GM18909 (cell line): ENCODE measurements at regions not wholly inside any gene's neighbourhood (a gene's known extent, or its start where the extent isn't known, plus 50 kb on each side); places are given as distances from the start of the nearest gene placed in this dataset.

Source experiments
- ATAC-seq: cut with Tn5 transposase; IDR thresholded peaks from one replicate; pipeline ENCODE4 v1.9.1; 2021; ENCODE audit warnings: mild to moderate bottlenecking; ENCODE audit not compliant: unreplicated experiment, poor library complexity

DNA sequence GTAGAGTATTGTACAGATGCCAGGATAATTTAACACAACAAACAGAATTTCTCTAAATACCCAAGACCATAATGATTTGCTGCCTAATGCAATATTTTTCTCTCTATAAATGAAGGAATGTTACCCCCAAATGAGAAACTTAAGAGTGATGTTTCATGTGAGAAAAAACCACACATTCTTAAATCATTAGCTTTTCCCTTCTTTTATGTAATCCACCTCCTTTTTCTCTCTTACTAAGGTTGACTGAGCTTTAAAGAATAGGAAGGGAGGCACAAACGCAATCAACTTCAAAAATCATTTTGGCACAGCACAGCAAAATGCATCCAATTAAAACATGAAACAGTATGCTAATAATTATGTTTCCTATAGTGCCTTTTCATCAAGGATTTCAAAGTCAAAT lies 698.1 kb upstream of the CDH2 start:
- no peak for ATAC-seq

DNA sequence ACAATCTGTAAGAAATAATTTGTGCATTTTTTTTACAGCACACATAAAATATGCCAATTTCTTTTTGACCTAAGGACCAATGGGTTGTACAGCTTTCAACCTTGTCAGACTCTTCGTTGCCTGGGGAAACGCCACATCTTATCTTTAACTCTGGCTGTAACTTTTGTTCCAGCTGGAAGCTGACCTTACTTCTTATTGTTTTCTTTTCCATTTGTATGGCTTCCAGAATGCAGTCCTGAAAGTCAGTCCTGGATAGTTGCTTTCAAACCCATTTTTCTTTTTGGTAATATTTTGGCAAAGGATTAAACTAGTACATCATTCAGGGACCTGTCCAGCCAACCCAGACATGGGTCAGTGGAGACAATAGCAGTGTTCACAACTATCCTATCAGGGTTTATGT lies 686.5 kb upstream of the CDH2 start:
- ATAC-seq: no peak

DNA sequence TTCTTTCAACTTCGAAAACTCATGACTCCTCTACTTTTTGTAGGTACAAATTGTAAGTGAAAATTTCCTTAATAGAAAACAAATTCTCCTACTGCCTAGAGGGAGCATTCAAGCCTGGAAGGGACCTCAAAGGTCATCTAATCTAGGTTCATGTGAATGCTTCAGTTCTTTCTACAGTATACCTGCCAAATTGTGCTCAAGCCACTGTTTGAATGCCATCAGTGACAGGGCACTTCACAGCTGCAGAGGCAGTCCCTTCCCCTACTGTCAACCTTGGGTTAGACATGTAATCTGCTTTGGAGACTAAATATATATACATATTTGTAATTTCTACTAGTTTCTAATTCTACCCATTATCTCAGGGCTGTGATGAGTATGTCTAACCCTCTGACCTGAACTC lies 681.3 kb upstream of the CDH2 start:
- ATAC-seq: no peak

DNA sequence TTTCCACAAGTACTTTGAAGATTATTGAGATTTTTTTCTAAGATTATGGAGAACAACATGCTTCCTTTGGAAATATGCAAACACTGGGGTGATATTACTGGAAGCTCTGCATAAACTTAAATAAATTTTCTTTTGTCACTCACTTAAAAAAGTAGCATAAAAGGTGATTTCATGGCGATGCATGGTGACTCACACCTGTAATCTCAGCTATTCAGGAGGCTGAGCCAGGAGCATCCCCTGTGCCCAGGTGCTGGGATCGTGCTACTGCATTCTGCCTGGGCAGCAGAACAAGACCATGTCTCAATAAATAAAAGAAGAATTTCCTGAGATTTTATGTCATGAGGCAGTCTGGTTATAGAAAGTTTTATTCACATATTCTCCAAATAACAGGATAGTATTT lies 679.1 kb upstream of the CDH2 start:
- ATAC-seq: no peak

DNA sequence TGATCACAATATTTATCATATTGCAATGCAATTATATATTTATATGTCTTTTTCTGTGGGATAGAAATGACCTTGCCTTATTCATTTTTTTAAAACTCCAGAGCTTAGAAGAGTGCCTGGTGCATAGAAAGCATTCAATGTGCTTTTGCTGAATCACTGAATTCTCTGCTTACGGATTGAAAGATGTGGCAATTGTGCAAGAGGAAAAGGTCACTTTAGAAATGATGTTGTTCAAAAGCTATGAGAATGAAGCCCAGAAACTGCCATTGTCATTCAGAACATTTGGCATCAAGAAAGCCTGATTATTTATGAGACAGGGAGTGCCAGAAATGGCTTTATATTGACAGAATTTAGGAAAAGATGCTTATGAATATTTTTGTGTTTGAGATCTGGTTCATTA lies 678.6 kb upstream of the CDH2 start:
- ATAC-seq: no peak

DNA sequence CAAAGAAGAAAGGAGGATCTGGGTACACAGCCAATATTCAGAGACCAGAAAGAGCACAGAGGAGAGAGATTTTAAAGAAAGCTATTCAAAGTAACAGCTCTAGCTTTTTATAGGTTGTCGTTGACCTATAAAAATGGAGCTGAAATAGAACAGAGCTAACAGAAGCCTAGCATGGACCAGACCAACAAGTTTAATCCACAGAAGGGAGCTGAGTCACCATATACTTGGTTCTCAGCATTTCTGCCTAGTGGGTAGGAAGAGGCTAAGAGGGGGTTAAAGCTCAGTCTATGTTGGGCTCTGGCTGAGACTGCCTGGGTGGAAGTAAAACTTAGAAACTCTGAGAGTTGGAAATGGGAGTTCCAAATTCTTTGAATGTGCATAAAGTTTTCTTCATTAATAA lies 678.0 kb upstream of the CDH2 start:
- ATAC-seq: no peak

DNA sequence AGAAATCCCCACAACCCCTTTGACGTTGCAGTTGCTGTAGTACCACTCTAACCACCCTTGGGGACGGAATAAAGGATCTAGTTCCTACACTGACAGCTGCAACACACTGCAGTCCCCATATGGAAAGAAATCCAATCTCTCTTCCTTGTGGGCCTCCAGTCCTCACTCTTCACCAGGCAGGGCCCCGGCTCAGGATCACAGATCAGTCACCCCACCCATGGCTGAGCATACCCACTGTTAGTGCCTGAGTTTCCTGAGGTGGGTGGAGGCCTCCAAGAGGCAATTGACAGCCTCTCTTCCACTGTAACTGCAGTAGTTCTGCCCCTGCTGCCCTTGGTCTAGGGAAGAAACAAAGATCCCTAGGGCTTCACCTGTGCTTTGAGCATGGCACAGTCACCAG lies 670.0 kb upstream of the CDH2 start:
- ATAC-seq: no peak

DNA sequence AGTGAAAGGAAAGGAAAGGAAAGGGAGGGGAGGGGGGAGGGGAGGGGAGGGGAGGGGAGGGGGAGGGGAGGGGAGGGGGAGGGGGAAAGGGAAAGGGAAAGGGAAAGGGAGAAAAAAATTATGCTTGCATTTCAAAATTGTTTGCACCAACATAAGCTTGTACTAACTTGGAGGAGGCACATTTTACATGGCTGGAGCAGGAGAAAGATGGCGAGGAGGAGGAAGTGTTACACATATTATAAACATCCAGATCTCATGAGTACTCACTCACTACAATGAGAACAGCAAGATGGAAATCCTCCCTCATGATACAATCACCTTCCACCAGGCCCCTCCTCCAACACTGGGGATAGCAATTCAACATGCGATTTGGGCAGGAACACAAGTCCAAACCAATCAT lies 660.2 kb upstream of the CDH2 start:
- ATAC-seq: no peak

DNA sequence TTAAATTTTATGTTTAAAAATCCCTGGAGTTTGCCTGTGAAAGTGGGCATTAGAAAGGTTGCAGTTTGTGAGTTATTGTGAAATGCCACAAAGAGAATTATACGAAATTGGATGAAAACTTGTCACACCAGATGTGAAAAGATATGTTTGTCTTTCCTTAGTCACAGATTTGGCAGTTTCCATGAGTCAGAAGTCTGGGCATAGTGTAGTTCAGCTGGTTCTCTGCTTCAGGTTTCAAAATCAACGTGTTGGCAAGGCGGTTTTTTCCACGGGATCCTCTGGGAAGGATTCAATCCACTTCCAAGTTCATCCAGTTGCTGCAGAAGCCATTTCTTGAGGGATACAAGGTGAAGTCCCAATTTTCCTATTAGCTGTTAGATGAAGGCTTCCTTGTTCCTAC lies 658.0 kb upstream of the CDH2 start:
- ATAC-seq: no peak

DNA sequence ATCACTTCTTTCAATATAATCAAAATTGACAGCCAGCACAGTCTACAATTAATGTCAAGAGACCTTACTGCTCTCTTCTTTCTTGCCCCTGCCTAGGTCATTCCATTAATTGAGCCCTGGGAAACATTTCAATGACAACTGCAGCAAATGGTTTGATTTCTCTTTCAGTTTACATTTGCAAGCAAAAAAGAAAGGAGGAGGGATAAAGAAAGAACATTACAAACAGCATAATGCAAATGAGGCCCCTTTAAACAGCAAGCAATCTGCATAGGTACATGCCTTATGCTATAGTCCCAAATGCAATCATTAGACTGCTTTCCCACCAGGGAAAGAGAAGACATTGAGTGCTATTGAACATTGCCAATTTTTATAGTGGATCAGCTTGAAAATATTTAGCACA lies 655.0 kb upstream of the CDH2 start:
- ATAC-seq: no peak

DNA sequence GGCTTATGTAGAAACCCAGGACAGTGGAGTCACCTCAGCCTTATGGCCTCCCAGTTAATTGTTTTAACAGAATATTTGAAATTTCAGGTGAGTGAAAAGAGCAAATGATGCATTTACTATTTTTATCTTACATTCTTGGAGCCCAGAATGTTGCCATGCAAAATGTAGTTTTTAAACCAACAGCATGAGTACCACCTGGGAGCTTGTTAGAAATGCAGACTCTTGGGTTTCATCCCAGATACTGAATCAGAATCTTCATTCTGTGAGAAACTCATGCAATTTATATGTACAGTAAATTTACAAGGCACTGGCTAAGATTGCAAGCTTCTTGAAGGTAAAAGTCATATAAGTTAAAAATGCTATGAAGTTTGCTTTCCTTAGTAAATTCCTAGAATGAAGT lies 654.5 kb upstream of the CDH2 start:
- no peak for ATAC-seq

DNA sequence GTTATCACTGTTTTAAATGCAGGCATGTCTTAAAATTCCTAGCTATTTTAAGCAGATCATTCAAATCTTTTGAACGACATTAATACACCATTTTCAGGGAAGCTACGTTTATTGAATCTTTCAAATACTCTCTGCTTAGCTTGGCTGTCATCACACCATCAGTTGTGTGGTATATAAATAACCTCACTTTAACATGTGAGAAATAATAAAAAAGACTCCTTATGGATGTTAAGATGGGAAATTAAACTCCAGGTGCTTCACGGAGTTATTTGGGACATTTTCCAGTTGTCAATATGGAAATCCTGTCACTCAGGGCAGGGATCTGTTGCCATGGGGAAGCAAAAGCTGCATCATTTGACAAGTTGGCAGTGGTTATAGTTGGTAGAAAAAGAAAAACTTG lies 649.2 kb upstream of the CDH2 start:
- no peak for ATAC-seq

DNA sequence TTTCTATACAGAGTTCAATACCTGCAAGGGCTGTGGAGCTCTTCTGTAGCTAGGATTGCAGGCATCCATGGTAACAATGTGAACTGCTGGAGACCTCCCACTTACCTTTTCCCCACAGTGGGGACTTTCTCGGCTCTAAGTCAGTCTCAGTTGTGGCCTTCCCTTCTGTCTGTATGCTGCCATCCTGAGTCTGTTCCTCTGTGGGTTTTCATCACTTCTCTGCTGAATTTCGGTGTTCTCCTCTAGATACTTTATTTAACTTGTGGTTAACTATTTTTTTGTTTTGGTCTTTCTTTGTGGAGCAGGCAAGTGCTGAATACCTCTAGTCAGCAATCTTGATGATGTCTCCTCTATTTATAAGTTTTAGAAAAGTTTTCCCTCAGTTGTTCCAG lies 647.2 kb upstream of the CDH2 start:
- no peak for ATAC-seq

DNA sequence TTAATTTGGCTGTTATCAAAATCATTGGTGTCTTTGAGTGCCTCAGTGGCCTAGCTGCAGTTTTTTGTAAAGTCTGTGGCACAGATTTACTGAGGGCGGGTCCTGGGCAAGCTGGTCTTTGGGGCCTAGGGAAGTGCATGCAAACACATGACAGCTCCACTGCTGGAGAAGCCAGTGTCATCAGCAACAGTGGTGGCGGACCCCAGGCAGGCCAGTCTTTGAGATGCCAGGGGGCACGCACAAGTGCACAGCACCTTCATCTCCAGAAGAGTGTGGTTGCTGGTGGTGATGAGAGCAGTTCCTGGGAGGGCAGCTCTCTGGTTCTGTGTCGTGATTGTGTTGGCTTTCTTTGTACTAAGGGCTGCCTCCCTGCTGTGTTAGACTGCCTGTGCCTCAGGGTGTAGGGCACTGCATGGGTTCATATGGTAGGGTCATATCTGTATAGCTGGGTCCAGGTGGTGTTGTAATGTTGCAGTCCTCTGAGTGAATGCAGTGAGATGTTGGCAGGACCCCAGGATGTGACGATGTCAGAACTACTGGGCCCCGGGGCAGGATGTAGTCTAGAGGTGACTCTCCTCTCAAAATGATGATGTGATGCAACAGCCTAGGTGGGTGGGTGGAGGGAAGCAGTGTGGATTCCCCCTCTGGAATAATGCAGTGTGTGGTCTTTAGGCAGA lies 646.7 kb upstream of the CDH2 start:
- no peak for ATAC-seq

DNA sequence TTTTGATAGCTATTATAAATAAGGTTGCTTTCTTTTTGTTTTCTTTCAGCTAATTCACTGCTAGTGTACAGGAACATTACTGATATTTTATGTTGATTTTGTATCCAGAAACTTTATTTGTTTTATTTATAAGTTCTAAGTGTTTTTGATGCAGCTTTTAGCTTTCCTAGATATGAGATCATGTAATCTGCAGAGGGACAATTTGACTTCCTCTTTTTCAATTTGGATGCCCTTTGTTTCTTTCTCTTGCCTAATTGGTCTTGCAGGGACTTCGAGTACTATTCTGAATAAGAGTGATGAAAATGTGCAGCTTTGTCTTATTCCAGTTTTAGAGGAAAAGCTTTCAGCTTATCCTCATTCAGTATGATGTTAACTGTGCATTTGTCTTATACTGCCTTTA lies 643.4 kb upstream of the CDH2 start:
- no peak for ATAC-seq

DNA sequence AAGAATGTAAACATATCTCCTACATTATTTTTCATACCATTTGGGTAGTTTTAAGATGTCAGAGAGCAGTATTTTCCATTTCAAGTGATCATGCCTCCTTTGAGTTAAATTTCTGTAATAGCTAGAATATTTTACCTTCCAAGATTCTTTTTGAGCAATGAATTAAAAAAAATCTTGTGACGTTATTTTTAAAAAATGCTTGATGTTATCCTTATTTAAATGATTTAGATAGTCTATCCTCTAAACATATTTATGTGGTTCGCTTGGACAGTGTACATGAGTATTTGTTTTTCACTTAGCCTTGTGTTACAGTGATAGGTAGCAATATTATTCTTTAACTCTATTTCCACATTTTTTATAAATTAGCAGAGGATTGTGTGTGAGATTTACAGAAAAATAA lies 639.2 kb upstream of the CDH2 start:
- ATAC-seq: no peak

DNA sequence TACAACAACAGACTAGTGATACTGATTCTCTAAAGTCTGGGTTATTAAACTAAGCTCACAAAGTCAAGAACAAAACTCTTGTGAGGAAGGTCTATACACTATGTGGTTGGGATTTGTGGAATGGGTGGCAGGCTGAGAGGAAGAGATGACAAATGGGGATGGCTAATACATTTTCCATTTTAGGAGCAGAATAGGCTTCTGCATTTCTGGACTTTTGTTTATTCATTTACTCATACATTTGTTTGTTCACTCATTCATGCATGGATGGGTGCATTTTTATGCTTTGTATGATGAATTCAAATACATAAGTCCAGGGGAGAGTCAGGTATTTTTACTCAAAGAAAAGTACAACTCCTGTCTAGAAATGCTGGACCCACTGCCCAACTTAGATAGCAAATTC lies 637.4 kb upstream of the CDH2 start:
- no peak for ATAC-seq

DNA sequence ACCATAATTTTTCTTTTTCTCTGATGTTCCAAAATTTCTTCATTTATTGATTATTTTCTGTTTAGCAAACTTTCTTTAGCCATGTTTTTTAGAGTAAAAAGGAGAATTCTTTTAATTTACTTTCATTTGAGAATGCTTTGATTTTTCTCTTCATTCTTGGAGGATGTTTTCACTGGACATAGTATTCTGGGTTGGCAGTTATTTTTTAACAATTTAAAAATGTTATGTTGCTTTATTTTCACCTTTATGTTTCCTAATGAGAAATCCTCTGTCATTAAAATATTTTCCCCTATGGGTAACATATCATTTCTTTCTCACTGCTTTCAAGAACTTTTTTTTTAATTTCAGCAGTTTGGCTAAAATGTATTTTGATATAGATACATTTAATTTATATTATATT lies 631.4 kb upstream of the CDH2 start:
- no peak for ATAC-seq

DNA sequence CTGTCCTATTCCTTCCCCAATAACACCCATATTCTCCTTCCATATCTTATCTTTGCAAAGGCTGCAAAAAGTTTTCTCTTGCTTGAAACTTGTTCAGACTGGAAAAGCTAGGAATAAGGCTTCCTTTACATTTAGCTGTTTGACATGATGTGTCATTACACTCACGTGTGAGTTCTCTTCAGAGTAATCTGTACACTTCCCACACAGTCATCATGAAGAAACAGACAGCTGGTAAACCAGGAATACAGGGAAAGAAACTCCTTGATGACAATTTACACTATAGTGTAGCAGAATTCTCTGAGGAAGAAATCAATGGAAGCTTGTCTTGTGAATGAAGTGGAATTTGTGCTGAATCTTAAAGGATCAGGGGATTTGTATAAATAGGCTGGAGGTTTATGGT lies 628.6 kb upstream of the CDH2 start:
- no peak for ATAC-seq

DNA sequence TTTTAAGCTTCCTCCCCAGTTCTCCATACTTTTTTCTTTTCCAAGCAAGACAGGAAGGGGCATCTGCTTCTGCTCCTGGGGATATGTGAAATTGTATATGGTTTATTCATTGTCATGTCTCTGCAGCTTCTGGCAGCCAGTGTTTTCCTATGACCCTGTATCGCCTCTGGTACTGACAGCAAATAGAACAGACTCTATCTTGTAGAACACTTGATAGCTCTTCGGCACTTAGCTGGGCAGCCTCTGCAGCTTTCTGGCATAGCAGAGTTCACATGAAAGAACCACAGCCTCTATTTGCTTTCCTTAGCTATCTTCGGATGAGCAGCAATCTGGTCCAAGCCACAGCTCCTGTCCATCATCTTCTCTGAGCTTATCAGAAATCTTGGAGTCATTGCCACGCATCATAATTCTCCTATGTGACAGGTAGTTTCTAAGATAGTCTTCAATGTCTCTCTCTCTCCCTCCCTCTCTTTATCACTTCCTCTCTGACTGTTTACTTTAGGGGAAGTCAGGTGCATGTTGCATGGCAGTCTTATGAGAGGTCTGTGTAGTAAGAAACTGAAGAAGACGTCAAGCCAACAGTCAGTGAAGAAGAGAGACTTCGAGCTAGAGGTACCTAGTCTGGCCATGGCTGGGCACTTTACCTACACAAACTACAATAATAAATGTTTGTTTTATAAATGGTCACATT lies 627.7 kb upstream of the CDH2 start:
- ATAC-seq: no peak

DNA sequence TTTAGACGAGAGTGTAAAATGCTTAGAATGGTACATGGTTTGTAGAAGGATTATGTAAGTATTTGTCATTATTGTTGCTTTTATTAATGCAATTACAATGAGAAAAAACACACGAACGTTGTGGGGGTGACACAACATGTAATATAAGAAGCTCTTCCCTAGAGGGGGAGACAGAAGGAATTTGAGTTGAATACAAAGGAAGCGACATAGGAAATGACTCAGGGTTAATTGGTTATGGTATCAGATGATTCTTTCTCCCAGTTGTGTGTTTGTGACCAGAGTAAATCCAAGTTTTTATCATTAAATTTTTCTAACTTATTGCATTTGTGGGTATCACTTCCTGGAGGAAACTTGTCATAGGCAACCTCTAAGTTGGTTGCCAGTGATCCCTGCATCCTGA lies 625.6 kb upstream of the CDH2 start:
- ATAC-seq: no peak

DNA sequence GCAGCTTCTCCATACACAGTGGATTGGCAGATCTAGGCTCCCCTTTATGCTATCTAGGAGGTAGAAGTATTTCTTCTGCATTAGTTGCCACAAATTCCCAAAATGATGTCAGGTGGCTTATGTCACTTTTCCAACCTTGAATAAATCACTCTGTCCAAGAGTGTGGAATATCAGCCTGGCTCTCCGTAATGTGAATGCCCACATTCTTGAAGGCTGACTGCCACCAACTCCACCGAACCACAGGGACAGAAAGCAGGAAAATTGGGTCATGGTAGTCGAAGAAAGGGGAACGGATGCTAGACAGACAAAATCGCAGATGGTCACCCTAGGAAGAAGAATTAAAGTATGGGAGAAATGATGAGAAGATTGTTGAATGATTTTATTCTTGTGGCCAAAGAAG lies 624.9 kb upstream of the CDH2 start:
- ATAC-seq: no peak
